IMR-90 (cell line): ENCODE measurements at regions not wholly inside any gene's neighbourhood (a gene's known extent, or its start where the extent isn't known, plus 50 kb on each side); places are given as distances from the start of the nearest gene placed in this dataset.

Experiments
- ATAC-seq: fragments of 200-7000 bp; cut with Tn5 transposase; 2 replicates; pipeline ENCODE4 v1.9.1; 2020; ENCODE audit warnings: low read depth, mild to moderate bottlenecking, moderate library complexity
- BruUV-seq: library from RNA; stranded (reverse); fragments of 400-500 nt; replicated peaks from 2 replicates; lab custom pipeline; 2021; lab: Mats Ljungman, UMichigan
- CTCF ChIA-PET: fragments of 300-600 bp; formaldehyde crosslinking; extraction: SDS; loops from one replicate; lab custom pipeline; 2021; ENCODE audit warnings: antibody characterized with exemption; lab: Yijun Ruan, JAX
- POLR2A ChIA-PET: fragments of 300-600 bp; sonication (Branson Sonifier 250); formaldehyde crosslinking; loops from one replicate; lab custom pipeline; 2022; ENCODE audit warnings: antibody characterized with exemption; ENCODE audit not compliant: unreplicated experiment; lab: Charles Lee
- DNase-seq: peaks from one replicate; pipeline ENCODE4 v3.0.0; 2013
- H2AFZ ChIP-seq: replicated peaks from 2 replicates; pipeline ENCODE3; 2013; ENCODE audit warnings: low read length, mild to moderate bottlenecking; ENCODE audit not compliant: poor library complexity
- H2AK5ac ChIP-seq: 2 replicates; pipeline ENCODE4 v1.6.1; 2013; ENCODE audit warnings: low read depth, low read length, inconsistent platforms
- H2AK9ac ChIP-seq: replicated peaks from 2 replicates; pipeline ENCODE3; 2013; ENCODE audit warnings: mild to moderate bottlenecking, low read depth, low read length, moderate library complexity; ENCODE audit not compliant: poor library complexity
- H2BK120ac ChIP-seq: 2 replicates; pipeline ENCODE4 v1.6.1; 2013; ENCODE audit warnings: low read depth, low read length, inconsistent platforms
- H2BK15ac ChIP-seq: 3 replicates; pipeline ENCODE4 v1.6.1; 2013; ENCODE audit warnings: low read depth, low read length, inconsistent platforms
- H2BK20ac ChIP-seq: 2 replicates; pipeline ENCODE4 v1.6.1; 2013; ENCODE audit warnings: low read depth, mild to moderate bottlenecking, inconsistent platforms, low read length, moderate library complexity
- H2BK5ac ChIP-seq: 2 replicates; pipeline ENCODE4 v1.6.1; 2013; ENCODE audit warnings: mild to moderate bottlenecking, low read depth, low read length, inconsistent platforms; ENCODE audit not compliant: poor library complexity, severe bottlenecking
- H3K14ac ChIP-seq: replicated peaks from 2 replicates; pipeline ENCODE4 v1.6.1; 2013; ENCODE audit warnings: low read depth, low read length, inconsistent platforms
- H3K18ac ChIP-seq: 2 replicates; pipeline ENCODE4 v1.6.1; 2013; ENCODE audit warnings: low read depth, low read length, control low read depth
- H3K23ac ChIP-seq: 2 replicates; pipeline ENCODE4 v1.6.1; 2013; ENCODE audit warnings: low read depth, low read length, inconsistent platforms
- H3K27ac ChIP-seq: 2 replicates; pipeline ENCODE4 v1.5.1; 2013; ENCODE audit warnings: mild to moderate bottlenecking, control low read depth, low read length; ENCODE audit not compliant: insufficient read depth
- H3K27me3 ChIP-seq: 2 replicates; pipeline ENCODE4 v1.6.1; 2013; ENCODE audit warnings: low read length; ENCODE audit not compliant: control insufficient read depth, insufficient read depth
- H3K36me3 ChIP-seq: 2 replicates; pipeline ENCODE4 v1.6.1; 2013; ENCODE audit warnings: low read length, mixed read lengths; ENCODE audit not compliant: control insufficient read depth, insufficient read depth
- H3K4ac ChIP-seq: 2 replicates; pipeline ENCODE4 v1.6.1; 2013; ENCODE audit warnings: low read depth, low read length, inconsistent platforms
- H3K4me1 ChIP-seq: 2 replicates; pipeline ENCODE4 v1.6.1; 2013; ENCODE audit warnings: low read length, mixed read lengths; ENCODE audit not compliant: control insufficient read depth, insufficient read depth
- H3K4me2 ChIP-seq: 2 replicates; pipeline ENCODE4 v1.6.1; 2013; ENCODE audit warnings: low read depth, mild to moderate bottlenecking, control low read depth, low read length, moderate library complexity
- H3K4me3 ChIP-seq: 2 replicates; pipeline ENCODE4 v1.5.1; 2013; ENCODE audit warnings: low read depth, mild to moderate bottlenecking, control low read depth, low read length, moderate library complexity; ENCODE audit not compliant: insufficient read depth
- H3K56ac ChIP-seq: 2 replicates; pipeline ENCODE4 v1.6.1; 2013; ENCODE audit warnings: low read length, inconsistent platforms; ENCODE audit not compliant: insufficient read depth; ENCODE audit errors: extremely low read depth
- H3K79me1 ChIP-seq, 2 experiments: 2 replicates each; pipeline ENCODE4 v1.6.1; 2013; ENCODE audit warnings: low read length in 2 of 2, inconsistent platforms in 1 of 2, low read depth in 1 of 2
- H3K9ac ChIP-seq: 2 replicates; pipeline ENCODE4 v1.6.1; 2013; ENCODE audit warnings: low read depth, low read length, control low read depth
- H3K9me1 ChIP-seq: 2 replicates; pipeline ENCODE4 v1.6.1; 2013; ENCODE audit warnings: low read length, inconsistent platforms; ENCODE audit not compliant: insufficient read depth
- H3K9me3 ChIP-seq: 2 replicates; pipeline ENCODE4 v1.6.1; 2013; ENCODE audit warnings: low read length; ENCODE audit not compliant: control insufficient read depth, insufficient read depth
- H4K20me1 ChIP-seq: 2 replicates; pipeline ENCODE4 v1.6.1; 2013; ENCODE audit warnings: low read length, inconsistent platforms; ENCODE audit not compliant: insufficient read depth
- H4K5ac ChIP-seq: 2 replicates; pipeline ENCODE4 v1.6.1; 2013; ENCODE audit warnings: mild to moderate bottlenecking, low read depth, low read length, control low read depth
- H4K8ac ChIP-seq, 2 experiments: 2 replicates each; pipeline ENCODE4 v1.6.1; 2013; ENCODE audit warnings: low read depth in 2 of 2, low read length in 2 of 2, control low read depth in 1 of 2, inconsistent platforms in 1 of 2
- H4K91ac ChIP-seq: 2 replicates; pipeline ENCODE4 v1.6.1; 2013; ENCODE audit warnings: low read depth, low read length, inconsistent platforms; ENCODE audit not compliant: insufficient read depth
- CHD1 ChIP-seq: IDR thresholded peaks from 2 replicates; pipeline ENCODE4 v1.6.1; 2012; ENCODE audit warnings: low read depth, low read length, improper control_type of control experiment
- FOS ChIP-seq: fragments of 150-350 bp; IDR thresholded peaks from 2 replicates; pipeline ENCODE4 v1.6.1; 2016; ENCODE audit warnings: low read depth, low read length
- MAFK ChIP-seq: IDR thresholded peaks from 2 replicates; pipeline ENCODE4 v1.6.1; 2012; ENCODE audit warnings: low read depth, low read length, improper control_type of control experiment
- MAZ ChIP-seq: IDR thresholded peaks from 2 replicates; pipeline ENCODE4 v1.6.1; 2012; ENCODE audit warnings: low read depth, mild to moderate bottlenecking, low read length, improper control_type of control experiment, moderate library complexity, borderline replicate concordance
- NFE2L2 ChIP-seq: fragments of 150-350 bp; IDR thresholded peaks from 2 replicates; pipeline ENCODE4 v1.6.1; 2016; ENCODE audit warnings: low read depth, mild to moderate bottlenecking, low read length
- POLR2A ChIP-seq: IDR thresholded peaks from 2 replicates; pipeline ENCODE4 v1.6.1; 2012; ENCODE audit warnings: mild to moderate bottlenecking, low read depth, low read length
- RAD21 ChIP-seq: IDR thresholded peaks from 2 replicates; pipeline ENCODE4 v1.6.1; 2012; ENCODE audit warnings: low read length, improper control_type of control experiment
- RCOR1 ChIP-seq: IDR thresholded peaks from 2 replicates; pipeline ENCODE4 v1.6.1; 2012; ENCODE audit warnings: mild to moderate bottlenecking, low read length, improper control_type of control experiment; ENCODE audit not compliant: insufficient replicate concordance
- RFX5 ChIP-seq: IDR thresholded peaks from 2 replicates; pipeline ENCODE4 v1.8.0; 2012; ENCODE audit warnings: low read depth, mild to moderate bottlenecking, low read length, moderate library complexity
- SMC3 ChIP-seq: fragments of 150-350 bp; IDR thresholded peaks from 2 replicates; pipeline ENCODE4 v1.6.1; 2016; ENCODE audit warnings: low read depth, mild to moderate bottlenecking, antibody characterized with exemption, low read length, moderate library complexity
- dilution Hi-C: fragments of 300-500 bp; cut with HindIII; formaldehyde crosslinking; loops from one replicate; pipeline ENCODE4 v1.14.3; 2018; ENCODE audit warnings: low sequenced_read_pairs; ENCODE audit not compliant: unreplicated experiment
- in situ Hi-C: fragments of 300-500 bp; cut with MboI; formaldehyde crosslinking; loops from 3 replicates; pipeline ENCODE4 v1.14.3; 2019; ENCODE audit warnings: low sequenced_read_pairs, inconsistent platforms, mixed read lengths
- intact Hi-C: fragments of 100-400 bp; cut with micrococcal nuclease; formaldehyde crosslinking; loops from 2 replicates; pipeline ENCODE4 v1.10.0; 2022
- TF ChIP-seq, protein P1 (sequence below): conservative IDR thresholded peaks from 2 replicates; pipeline ENCODE4 v1.5.1; 2012; ENCODE audit warnings: mild to moderate bottlenecking, low read depth, low read length, improper control_type of control experiment

DNA sequence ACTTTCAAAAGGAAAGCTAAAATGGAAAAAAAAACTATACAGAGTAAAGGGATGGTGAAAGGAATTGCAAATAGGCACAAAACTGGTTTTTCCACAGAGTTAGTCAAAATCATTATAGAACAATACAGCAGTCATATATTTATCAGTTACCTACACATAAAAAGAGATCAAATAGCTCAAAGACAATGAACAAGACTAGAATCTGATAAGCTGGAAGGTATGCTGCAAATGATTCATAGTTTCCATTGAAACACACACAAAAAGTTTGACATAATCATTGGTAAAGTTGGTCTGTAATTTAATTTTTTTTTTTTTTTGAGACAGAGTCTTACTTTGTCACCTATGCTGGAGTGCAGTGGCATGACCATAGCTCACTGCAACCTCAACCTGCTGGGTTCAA, 92.4 kb upstream of the SGCE start:
- no peak overlapping the region for H3K18ac ChIP-seq
- H2AFZ ChIP-seq = no peak overlapping the region
- H3K27ac ChIP-seq = no peak overlapping the region
- H4K91ac ChIP-seq = no peak overlapping the region
- no peak overlapping the region for H2BK120ac ChIP-seq
- H4K8ac ChIP-seq = no peak overlapping the region
- no peak for ATAC-seq
- no peak overlapping the region for H2BK15ac ChIP-seq
- H3K36me3 ChIP-seq = no peaks in the 10 kb centered on the region
- in situ Hi-C loops (no loop called here), intact Hi-C loops (no loop called here), dilution Hi-C loops (no loop called here)
- H4K20me1 ChIP-seq = no peaks in the 10 kb centered on the region
- no peak overlapping the region for H3K14ac ChIP-seq
- no peak overlapping the region for H4K5ac ChIP-seq
- no peak overlapping the region for H3K4ac ChIP-seq
- H3K79me1 ChIP-seq = no peaks in the 10 kb centered on the region
- H3K4me3 ChIP-seq = no peak overlapping the region
- POLR2A ChIA-PET = no interaction called here
- no peak overlapping the region for H3K56ac ChIP-seq
- H3K9ac ChIP-seq = no peak overlapping the region
- no peaks in the 10 kb centered on the region for H3K4me1 ChIP-seq
- no peak overlapping the region for H2AK5ac ChIP-seq
- DNase-seq = no peak
- no TSS peak for BruUV-seq
- peaks cover 2% of the 10 kb centered on the region; the same call in 1 of the 2 replicates for H3K27me3 ChIP-seq
- TF ChIP-seq RAD21 = no peak
- no peak for TF ChIP-seq POLR2A
- no peak for TF ChIP-seq SMC3
- no peak for TF ChIP-seq RFX5
- no peak for TF ChIP-seq FOS
- no peak for TF ChIP-seq NFE2L2
- TF ChIP-seq, protein P1, sequence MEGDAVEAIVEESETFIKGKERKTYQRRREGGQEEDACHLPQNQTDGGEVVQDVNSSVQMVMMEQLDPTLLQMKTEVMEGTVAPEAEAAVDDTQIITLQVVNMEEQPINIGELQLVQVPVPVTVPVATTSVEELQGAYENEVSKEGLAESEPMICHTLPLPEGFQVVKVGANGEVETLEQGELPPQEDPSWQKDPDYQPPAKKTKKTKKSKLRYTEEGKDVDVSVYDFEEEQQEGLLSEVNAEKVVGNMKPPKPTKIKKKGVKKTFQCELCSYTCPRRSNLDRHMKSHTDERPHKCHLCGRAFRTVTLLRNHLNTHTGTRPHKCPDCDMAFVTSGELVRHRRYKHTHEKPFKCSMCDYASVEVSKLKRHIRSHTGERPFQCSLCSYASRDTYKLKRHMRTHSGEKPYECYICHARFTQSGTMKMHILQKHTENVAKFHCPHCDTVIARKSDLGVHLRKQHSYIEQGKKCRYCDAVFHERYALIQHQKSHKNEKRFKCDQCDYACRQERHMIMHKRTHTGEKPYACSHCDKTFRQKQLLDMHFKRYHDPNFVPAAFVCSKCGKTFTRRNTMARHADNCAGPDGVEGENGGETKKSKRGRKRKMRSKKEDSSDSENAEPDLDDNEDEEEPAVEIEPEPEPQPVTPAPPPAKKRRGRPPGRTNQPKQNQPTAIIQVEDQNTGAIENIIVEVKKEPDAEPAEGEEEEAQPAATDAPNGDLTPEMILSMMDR = no peak
- no peak for TF ChIP-seq MAZ
- no peak for TF ChIP-seq RCOR1
- TF ChIP-seq CHD1 = no peak
- TF ChIP-seq MAFK = no peak
- H3K9me1 ChIP-seq = no peaks in the 10 kb centered on the region
- H3K9me3 ChIP-seq = no peaks in the 10 kb centered on the region
- no peak overlapping the region for H3K4me2 ChIP-seq
- no peak overlapping the region for H2BK5ac ChIP-seq
- H2AK9ac ChIP-seq = no peak overlapping the region
- no peak overlapping the region for H3K23ac ChIP-seq
- no peak overlapping the region for H2BK20ac ChIP-seq
- CTCF ChIA-PET = interaction anchor here (0.6 kb wide), 1 partner anchor 462 kb away, joined by 5 read pairs; no protein-coding TSS in a partner anchor
